ENCODE measurements at regions not wholly inside any gene's neighbourhood (a gene's known extent, or its start where the extent isn't known, plus 50 kb on each side); places are given as distances from the start of the nearest gene placed in this dataset.

GRCh38 chr5:12840972-12841371 lies 936.7 kb upstream of the CTNND2 start:
- Mint-ChIP-seq H3K36me3 (no peaks in the 10 kb centered on the region), H3K27ac (no peak overlapping the region), H3K9me3 (peaks cover 4 to 11% of the 10 kb centered on the region in 2 donors), H3K4me3 (no peak overlapping the region), H3K4me1 (no peaks in the 10 kb centered on the region), H3K27me3 (no peaks in the 10 kb centered on the region)
- DNase-seq, result no peak
- no peak for ATAC-seq (replicated peaks)

GRCh38 chr5:12837592-12837991 lies 933.3 kb upstream of the CTNND2 start:
- no peak for ATAC-seq (replicated peaks)
- no peak overlapping the region for H3K27ac Mint-ChIP-seq
- H3K27me3 Mint-ChIP-seq, result no peaks in the 10 kb centered on the region

GRCh38 chr5:12825163-12825562 lies 920.9 kb upstream of the CTNND2 start:
- H3K9me3 Mint-ChIP-seq, result peaks cover 18 to 19% of the 10 kb centered on the region in 2 donors
- ATAC-seq (replicated peaks) (no peak), DNase-seq (no peak)
- H3K4me3 Mint-ChIP-seq, result no peak overlapping the region
- H3K4me1 Mint-ChIP-seq, result no peaks in the 10 kb centered on the region
- no peaks in the 10 kb centered on the region for H3K27me3 Mint-ChIP-seq
- H3K36me3 Mint-ChIP-seq, result no peaks in the 10 kb centered on the region
- no peak overlapping the region for H3K27ac Mint-ChIP-seq

More at GRCh38 chr5:12837592-12837991, 933.3 kb upstream of the CTNND2 start:
- H3K36me3 Mint-ChIP-seq, result no peaks in the 10 kb centered on the region
- H3K4me1 Mint-ChIP-seq, result no peaks in the 10 kb centered on the region
- H3K4me3 Mint-ChIP-seq, result no peak overlapping the region
- no peak for DNase-seq
- peaks cover 8 to 16% of the 10 kb centered on the region in 2 donors for H3K9me3 Mint-ChIP-seq

- Mint-ChIP-seq H3K27me3 (no peaks in the 10 kb centered on the region), H3K4me1 (no peaks in the 10 kb centered on the region), H3K27ac (no peak overlapping the region), H3K4me3 (no peak overlapping the region), H3K9me3 (peaks cover 5 to 13% of the 10 kb centered on the region in 2 donors), H3K36me3 (no peaks in the 10 kb centered on the region)
- DNase-seq, result no peak
- peak in 1 of 2 donors; percentile 10 for ATAC-seq (replicated peaks)
These were observed 901.0 kb upstream of the CTNND2 start for GRCh38 chr5:12805165-12805698.

GRCh38 chr5:12799165-12799564 lies 894.9 kb upstream of the CTNND2 start:
- H3K9me3 Mint-ChIP-seq, result peaks cover 10 to 15% of the 10 kb centered on the region in 2 donors
- H3K27ac Mint-ChIP-seq, result no peak overlapping the region
- H3K36me3 Mint-ChIP-seq, result no peaks in the 10 kb centered on the region
- H3K4me1 Mint-ChIP-seq, result no peaks in the 10 kb centered on the region
- no peak for DNase-seq
- no peaks in the 10 kb centered on the region for H3K27me3 Mint-ChIP-seq
- H3K4me3 Mint-ChIP-seq, result no peak overlapping the region
- no peak for ATAC-seq (replicated peaks)

GRCh38 chr5:12795333-12795663 lies 891.1 kb upstream of the CTNND2 start:
- H3K27ac Mint-ChIP-seq, result no peak overlapping the region
- DNase-seq (no peak), ATAC-seq (replicated peaks) (no peak)
- H3K36me3 Mint-ChIP-seq, result no peaks in the 10 kb centered on the region
- no peaks in the 10 kb centered on the region for H3K27me3 Mint-ChIP-seq
- H3K9me3 Mint-ChIP-seq, result peaks cover 9 to 20% of the 10 kb centered on the region in 2 donors
- H3K4me3 Mint-ChIP-seq, result no peak overlapping the region
- H3K4me1 Mint-ChIP-seq, result no peaks in the 10 kb centered on the region

- DNase-seq (no peak), ATAC-seq (replicated peaks) (no peak)
- no peaks in the 10 kb centered on the region for H3K36me3 Mint-ChIP-seq
- H3K27ac Mint-ChIP-seq, result no peak overlapping the region
- H3K27me3 Mint-ChIP-seq, result no peaks in the 10 kb centered on the region
- H3K4me1 Mint-ChIP-seq, result no peaks in the 10 kb centered on the region
- H3K9me3 Mint-ChIP-seq, result peaks cover 9 to 20% of the 10 kb centered on the region in 2 donors
- no peak overlapping the region for H3K4me3 Mint-ChIP-seq
These were observed 890.5 kb upstream of the CTNND2 start for GRCh38 chr5:12794476-12795332.

GRCh38 chr5:12793373-12793772 lies 889.1 kb upstream of the CTNND2 start:
- no peak for DNase-seq
- H3K9me3 Mint-ChIP-seq, result peaks cover 9 to 20% of the 10 kb centered on the region in 2 donors
- ATAC-seq (replicated peaks), result no peak
- no peak overlapping the region for H3K4me3 Mint-ChIP-seq
- H3K4me1 Mint-ChIP-seq, result no peaks in the 10 kb centered on the region
- H3K27me3 Mint-ChIP-seq, result no peaks in the 10 kb centered on the region
- no peak overlapping the region for H3K27ac Mint-ChIP-seq
- H3K36me3 Mint-ChIP-seq, result no peaks in the 10 kb centered on the region

- H3K4me1 Mint-ChIP-seq, result no peaks in the 10 kb centered on the region
These were observed 876.3 kb upstream of the CTNND2 start for GRCh38 chr5:12780536-12780935.

GRCh38 chr5:12777342-12777741 lies 873.1 kb upstream of the CTNND2 start:
- no peak for ATAC-seq (replicated peaks)
- H3K4me1 Mint-ChIP-seq, result no peaks in the 10 kb centered on the region

More at GRCh38 chr5:12780536-12780935, 876.3 kb upstream of the CTNND2 start:
- ATAC-seq (replicated peaks), result no peak
- Mint-ChIP-seq H3K27ac (no peak overlapping the region), H3K27me3 (no peaks in the 10 kb centered on the region), H3K9me3 (peaks cover 0 to 2% of the 10 kb centered on the region in 2 donors), H3K4me3 (no peak overlapping the region), H3K36me3 (no peaks in the 10 kb centered on the region)
- DNase-seq, result no peak

GRCh38 chr5:12772276-12772675 lies 868.0 kb upstream of the CTNND2 start:
- no peak for DNase-seq
- H3K9me3 Mint-ChIP-seq, result peaks cover 0 to 3% of the 10 kb centered on the region in 2 donors
- H3K36me3 Mint-ChIP-seq, result no peaks in the 10 kb centered on the region

More at GRCh38 chr5:12777342-12777741, 873.1 kb upstream of the CTNND2 start:
- Mint-ChIP-seq H3K9me3 (peaks cover 0 to 5% of the 10 kb centered on the region in 2 donors), H3K27me3 (no peaks in the 10 kb centered on the region), H3K27ac (no peak overlapping the region), H3K4me3 (no peak overlapping the region), H3K36me3 (no peaks in the 10 kb centered on the region)
- DNase-seq, result no peak

GRCh38 chr5:12759377-12759776 lies 855.1 kb upstream of the CTNND2 start:
- no peak for DNase-seq
- H3K4me3 Mint-ChIP-seq, result no peak overlapping the region
- no peaks in the 10 kb centered on the region for H3K4me1 Mint-ChIP-seq

More at GRCh38 chr5:12772276-12772675, 868.0 kb upstream of the CTNND2 start:
- H3K27me3 Mint-ChIP-seq, result no peaks in the 10 kb centered on the region
- H3K4me1 Mint-ChIP-seq, result no peaks in the 10 kb centered on the region
- ATAC-seq (replicated peaks), result no peak
- no peak overlapping the region for H3K27ac Mint-ChIP-seq
- no peak overlapping the region for H3K4me3 Mint-ChIP-seq

GRCh38 chr5:12757035-12757434 lies 852.8 kb upstream of the CTNND2 start:
- H3K27ac Mint-ChIP-seq, result no peak overlapping the region
- H3K4me3 Mint-ChIP-seq, result no peak overlapping the region
- DNase-seq (no peak), ATAC-seq (replicated peaks) (no peak)
- no peaks in the 10 kb centered on the region for H3K27me3 Mint-ChIP-seq
- no peaks in the 10 kb centered on the region for H3K4me1 Mint-ChIP-seq
- H3K9me3 Mint-ChIP-seq, result peaks cover 0 to 4% of the 10 kb centered on the region in 2 donors
- H3K36me3 Mint-ChIP-seq, result no peaks in the 10 kb centered on the region

More at GRCh38 chr5:12759377-12759776, 855.1 kb upstream of the CTNND2 start:
- Mint-ChIP-seq H3K27ac (no peak overlapping the region), H3K36me3 (no peaks in the 10 kb centered on the region), H3K27me3 (no peaks in the 10 kb centered on the region), H3K9me3 (peaks cover 0 to 4% of the 10 kb centered on the region in 2 donors)
- ATAC-seq (replicated peaks), result no peak

GRCh38 chr5:12745537-12745936 lies 841.3 kb upstream of the CTNND2 start:
- Mint-ChIP-seq H3K27me3 (no peaks in the 10 kb centered on the region), H3K36me3 (no peaks in the 10 kb centered on the region), H3K9me3 (peaks cover 0 to 3% of the 10 kb centered on the region in 2 donors), H3K27ac (no peak overlapping the region), H3K4me3 (no peak overlapping the region), H3K4me1 (no peaks in the 10 kb centered on the region)
- ATAC-seq (replicated peaks) (no peak), DNase-seq (no peak)

GRCh38 chr5:12743582-12743981 lies 839.3 kb upstream of the CTNND2 start:
- Mint-ChIP-seq H3K27me3 (no peaks in the 10 kb centered on the region), H3K4me1 (no peaks in the 10 kb centered on the region), H3K4me3 (no peak overlapping the region), H3K9me3 (peaks cover 0 to 3% of the 10 kb centered on the region in 2 donors), H3K27ac (no peak overlapping the region), H3K36me3 (no peaks in the 10 kb centered on the region)
- ATAC-seq (replicated peaks) (no peak), DNase-seq (no peak)
